H9 (cell line): ENCODE measurements at regions not wholly inside any gene's neighbourhood (a gene's known extent, or its start where the extent isn't known, plus 50 kb on each side); places are given as distances from the start of the nearest gene placed in this dataset.

Experiments
- DNase-seq: peaks from one replicate; pipeline ENCODE4 v3.0.0-alpha.2; 2017
- H2AFZ ChIP-seq: one replicate; pipeline ENCODE4 v1.6.1; 2013; ENCODE audit warnings: mild to moderate bottlenecking, low read length, control low read depth, moderate library complexity
- H2AK5ac ChIP-seq: 2 replicates; pipeline ENCODE4 v1.6.1; 2013; ENCODE audit warnings: low read length, control low read depth, mixed read lengths; ENCODE audit not compliant: insufficient read length
- H2BK120ac ChIP-seq: one replicate; pipeline ENCODE4 v1.6.1; 2013; ENCODE audit warnings: low read depth, mild to moderate bottlenecking, low read length, control low read depth, inconsistent platforms; ENCODE audit not compliant: poor library complexity, severe bottlenecking
- H2BK12ac ChIP-seq: 2 replicates; pipeline ENCODE4 v1.6.1; 2013; ENCODE audit warnings: low read length, control low read depth, mixed read lengths, low read depth; ENCODE audit not compliant: insufficient read length
- H2BK15ac ChIP-seq: 2 replicates; pipeline ENCODE4 v1.6.1; 2013; ENCODE audit warnings: low read depth, low read length, control low read depth
- H2BK20ac ChIP-seq: one replicate; pipeline ENCODE4 v1.6.1; 2013; ENCODE audit warnings: low read depth, mild to moderate bottlenecking, low read length, control low read depth, inconsistent platforms; ENCODE audit not compliant: poor library complexity, severe bottlenecking
- H2BK5ac ChIP-seq: 2 replicates; pipeline ENCODE4 v1.6.1; 2013; ENCODE audit warnings: low read length, control low read depth, mixed read lengths; ENCODE audit not compliant: insufficient read length
- H3K14ac ChIP-seq: 2 replicates; pipeline ENCODE4 v1.6.1; 2013; ENCODE audit warnings: low read length, control low read depth; ENCODE audit not compliant: insufficient read depth
- H3K18ac ChIP-seq: 2 replicates; pipeline ENCODE4 v1.6.1; 2013; ENCODE audit warnings: low read depth, mild to moderate bottlenecking, mixed read lengths, low read length, control low read depth; ENCODE audit not compliant: insufficient read length
- H3K23ac ChIP-seq: 2 replicates; pipeline ENCODE4 v1.6.1; 2013; ENCODE audit warnings: low read length, control low read depth, mixed read lengths, low read depth; ENCODE audit not compliant: insufficient read length
- H3K23me2 ChIP-seq: 2 replicates; pipeline ENCODE4 v1.6.1; 2013; ENCODE audit warnings: low read depth, mild to moderate bottlenecking, mixed read lengths, low read length, control low read depth; ENCODE audit not compliant: insufficient read length, poor library complexity, severe bottlenecking
- H3K27ac ChIP-seq: 2 replicates; pipeline ENCODE4 v1.5.1; 2013; ENCODE audit warnings: low read length, control low read depth, mixed read lengths, low read depth; ENCODE audit not compliant: insufficient read length
- H3K27me3 ChIP-seq: 2 replicates; pipeline ENCODE4 v1.6.1; 2013; ENCODE audit warnings: low read length, control low read depth, inconsistent platforms; ENCODE audit not compliant: insufficient read depth
- H3K4ac ChIP-seq: 2 replicates; pipeline ENCODE4 v1.6.1; 2013; ENCODE audit warnings: low read depth, mild to moderate bottlenecking, control low read depth, inconsistent platforms, low read length, moderate library complexity
- H3K4me1 ChIP-seq: 2 replicates; pipeline ENCODE4 v1.6.1; 2013; ENCODE audit warnings: low read length, control low read depth, inconsistent platforms; ENCODE audit not compliant: insufficient read depth
- H3K4me2 ChIP-seq: 2 replicates; pipeline ENCODE4 v1.6.1; 2013; ENCODE audit warnings: low read length, control low read depth, mixed read lengths; ENCODE audit not compliant: insufficient read length, insufficient read depth
- H3K56ac ChIP-seq: 2 replicates; pipeline ENCODE4 v1.6.1; 2013; ENCODE audit warnings: low read depth, mild to moderate bottlenecking, mixed read lengths, low read length, control low read depth; ENCODE audit not compliant: insufficient read length
- H3K79me1 ChIP-seq: 2 replicates; pipeline ENCODE4 v1.6.1; 2013; ENCODE audit warnings: low read depth, mild to moderate bottlenecking, moderate library complexity, low read length, control low read depth, inconsistent platforms; ENCODE audit not compliant: insufficient read depth, poor library complexity, severe bottlenecking
- H3K79me2 ChIP-seq: 2 replicates; pipeline ENCODE4 v1.6.1; 2013; ENCODE audit warnings: low read length, control low read depth, inconsistent platforms; ENCODE audit not compliant: insufficient read depth
- H3K9ac ChIP-seq: 2 replicates; pipeline ENCODE4 v1.6.1; 2013; ENCODE audit warnings: low read length, control low read depth, mixed read lengths; ENCODE audit not compliant: insufficient read length; ENCODE audit errors: extremely low read depth
- H3K9me3 ChIP-seq: one replicate; pipeline ENCODE4 v1.6.1; 2013; ENCODE audit warnings: low read depth, low read length, inconsistent platforms; ENCODE audit not compliant: control insufficient read depth
- H3T11ph ChIP-seq: one replicate; pipeline ENCODE4 v1.6.1; 2013; ENCODE audit warnings: mild to moderate bottlenecking, low read length, control low read depth, inconsistent platforms
- H4K20me1 ChIP-seq: one replicate; pipeline ENCODE4 v1.6.1; 2013; ENCODE audit not compliant: control insufficient read depth, insufficient read length, insufficient read depth
- H4K5ac ChIP-seq: 2 replicates; pipeline ENCODE4 v1.6.1; 2013; ENCODE audit warnings: low read depth, mild to moderate bottlenecking, mixed read lengths, low read length, control low read depth; ENCODE audit not compliant: insufficient read length
- H4K8ac ChIP-seq: replicated peaks from 2 replicates; pipeline ENCODE4 v1.6.1; 2013; ENCODE audit warnings: low read length, control low read depth, mixed read lengths, low read depth; ENCODE audit not compliant: insufficient read length
- H4K91ac ChIP-seq: 2 replicates; pipeline ENCODE4 v1.6.1; 2013; ENCODE audit warnings: low read depth, mild to moderate bottlenecking, moderate library complexity, mixed read lengths, low read length, control low read depth; ENCODE audit not compliant: insufficient read length
- H3K27ac Mint-ChIP-seq, 3 experiments: 2 replicates in 2 of 3; 3 replicates in 1 of 3; pipeline ENCODE4 v1.8.0; 2020 to 2021; ENCODE audit warnings: mixed read lengths in 3 of 3, mild to moderate bottlenecking in 1 of 3, moderate library complexity in 1 of 3
- H3K27me3 Mint-ChIP-seq: 2 replicates; pipeline ENCODE4 v1.8.0; 2021; ENCODE audit warnings: low read depth, mild to moderate bottlenecking, moderate library complexity, mixed read lengths
- H3K36me3 Mint-ChIP-seq, 3 experiments: 2 replicates in 2 of 3; 3 replicates in 1 of 3; pipeline ENCODE4 v1.8.0; 2020 to 2021; ENCODE audit warnings: low read depth in 3 of 3, mixed read lengths in 3 of 3; ENCODE audit not compliant: insufficient read depth in 1 of 3
- H3K4me1 Mint-ChIP-seq, 2 experiments: 2 replicates each; pipeline ENCODE4 v1.8.0; 2020; ENCODE audit warnings: mixed read lengths in 2 of 2
- H3K4me3 Mint-ChIP-seq, 2 experiments: 2 replicates in 1 of 2; 3 replicates in 1 of 2; pipeline ENCODE4 v1.8.0; 2020 to 2021; ENCODE audit warnings: mild to moderate bottlenecking in 2 of 2, mixed read lengths in 2 of 2, moderate library complexity in 1 of 2
- H3K9me3 Mint-ChIP-seq, 2 experiments: 2 replicates in 1 of 2; 3 replicates in 1 of 2; pipeline ENCODE4 v1.8.0; 2020; ENCODE audit warnings: mild to moderate bottlenecking in 2 of 2, mixed read lengths in 2 of 2, moderate library complexity in 1 of 2
- WGBS: extraction: QIAGEN DNeasy Blood & Tissue Kit; methylation state at CpG from one replicate; pipeline ENCODE4 v1.1.7; 2013; ENCODE audit warnings: missing lambda C conversion rate, low lambda C conversion rate, mixed read lengths; ENCODE audit not compliant: insufficient read length; ENCODE audit errors: extremely low coverage; 5-methylcytosine and 5-hydroxymethylcytosine counted together
- TF ChIP-seq, protein P1 (sequence below): fragments of 200-600 bp; sonication (generic); conservative IDR thresholded peaks from 3 replicates; pipeline ENCODE4 v1.8.0; 2021; ENCODE audit warnings: antibody characterized with exemption, mild to moderate bottlenecking

DNA sequence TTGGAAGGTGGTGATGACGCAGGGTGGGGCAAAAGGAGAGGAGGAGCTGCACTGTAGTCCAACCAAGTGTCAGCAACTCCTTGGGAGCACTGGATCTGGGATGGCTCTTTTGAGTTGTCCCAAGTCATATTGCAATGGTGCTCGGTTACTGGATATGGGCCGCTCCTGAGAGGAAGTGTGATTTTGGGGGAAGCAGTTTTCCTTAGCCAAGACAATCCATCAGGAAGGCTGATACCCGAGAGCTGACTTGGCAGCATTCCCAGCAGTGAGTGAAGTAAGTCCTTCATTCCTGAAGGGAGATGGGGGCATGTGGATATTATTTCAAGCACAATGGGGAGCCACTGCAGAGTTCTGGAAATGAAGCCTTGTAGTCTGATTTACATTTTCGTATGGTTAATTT, 354.1 kb downstream of the RFPL4B start:
- H2BK15ac ChIP-seq = no peak overlapping the region
- H2AK5ac ChIP-seq = no peak overlapping the region
- no peak overlapping the region for H4K91ac ChIP-seq
- no peak overlapping the region for H3K18ac ChIP-seq
- no peak overlapping the region for H4K5ac ChIP-seq
- TF ChIP-seq, protein P1, sequence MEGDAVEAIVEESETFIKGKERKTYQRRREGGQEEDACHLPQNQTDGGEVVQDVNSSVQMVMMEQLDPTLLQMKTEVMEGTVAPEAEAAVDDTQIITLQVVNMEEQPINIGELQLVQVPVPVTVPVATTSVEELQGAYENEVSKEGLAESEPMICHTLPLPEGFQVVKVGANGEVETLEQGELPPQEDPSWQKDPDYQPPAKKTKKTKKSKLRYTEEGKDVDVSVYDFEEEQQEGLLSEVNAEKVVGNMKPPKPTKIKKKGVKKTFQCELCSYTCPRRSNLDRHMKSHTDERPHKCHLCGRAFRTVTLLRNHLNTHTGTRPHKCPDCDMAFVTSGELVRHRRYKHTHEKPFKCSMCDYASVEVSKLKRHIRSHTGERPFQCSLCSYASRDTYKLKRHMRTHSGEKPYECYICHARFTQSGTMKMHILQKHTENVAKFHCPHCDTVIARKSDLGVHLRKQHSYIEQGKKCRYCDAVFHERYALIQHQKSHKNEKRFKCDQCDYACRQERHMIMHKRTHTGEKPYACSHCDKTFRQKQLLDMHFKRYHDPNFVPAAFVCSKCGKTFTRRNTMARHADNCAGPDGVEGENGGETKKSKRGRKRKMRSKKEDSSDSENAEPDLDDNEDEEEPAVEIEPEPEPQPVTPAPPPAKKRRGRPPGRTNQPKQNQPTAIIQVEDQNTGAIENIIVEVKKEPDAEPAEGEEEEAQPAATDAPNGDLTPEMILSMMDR = no peak
- H3K79me1 ChIP-seq = no peaks in the 10 kb centered on the region
- H3K79me2 ChIP-seq = no peaks in the 10 kb centered on the region
- no CpG with 5 or more reads among the region's 5 CpGs for WGBS
- H3T11ph ChIP-seq = no peak overlapping the region
- H3K14ac ChIP-seq = no peak overlapping the region
- Mint-ChIP-seq H3K36me3 (0 out of 7 replicates have a peak, but pooled peaks cover 0 to 4% (median 0%) of the 10 kb centered on the region in 3 experiments), H3K27me3 (no peaks in the 10 kb centered on the region), H3K9me3 (peaks cover 0 to 1% of the 10 kb centered on the region in 2 experiments; a peak in 1 of 5 replicates), H3K27ac (no peak overlapping the region; a peak in 1 of 7 replicates), H3K4me1 (peaks cover 2 to 6% of the 10 kb centered on the region in 2 experiments; a peak in 1 of 4 replicates), H3K4me3 (no peak overlapping the region)
- no peak overlapping the region for H2BK120ac ChIP-seq
- no peaks in the 10 kb centered on the region for H3K9me3 ChIP-seq
- no peak overlapping the region for H3K56ac ChIP-seq
- no peak overlapping the region for H3K27ac ChIP-seq
- H3K4ac ChIP-seq = no peak overlapping the region
- H3K27me3 ChIP-seq = no peaks in the 10 kb centered on the region
- no peak overlapping the region for H4K8ac ChIP-seq
- no peak overlapping the region for H3K4me2 ChIP-seq
- H2BK20ac ChIP-seq = no peak overlapping the region
- H2AFZ ChIP-seq = no peak overlapping the region
- no peak for DNase-seq
- H2BK12ac ChIP-seq = no peak overlapping the region
- H3K23ac ChIP-seq = no peak overlapping the region
- H3K23me2 ChIP-seq = no peaks in the 10 kb centered on the region
- no peaks in the 10 kb centered on the region for H3K4me1 ChIP-seq
- H4K20me1 ChIP-seq = no peaks in the 10 kb centered on the region
- no peak overlapping the region for H3K9ac ChIP-seq
- no peak overlapping the region for H2BK5ac ChIP-seq
